ENCODE measurements at regions not wholly inside any gene's neighbourhood (a gene's known extent, or its start where the extent isn't known, plus 50 kb on each side); places are given as distances from the start of the nearest gene placed in this dataset.

DNA sequence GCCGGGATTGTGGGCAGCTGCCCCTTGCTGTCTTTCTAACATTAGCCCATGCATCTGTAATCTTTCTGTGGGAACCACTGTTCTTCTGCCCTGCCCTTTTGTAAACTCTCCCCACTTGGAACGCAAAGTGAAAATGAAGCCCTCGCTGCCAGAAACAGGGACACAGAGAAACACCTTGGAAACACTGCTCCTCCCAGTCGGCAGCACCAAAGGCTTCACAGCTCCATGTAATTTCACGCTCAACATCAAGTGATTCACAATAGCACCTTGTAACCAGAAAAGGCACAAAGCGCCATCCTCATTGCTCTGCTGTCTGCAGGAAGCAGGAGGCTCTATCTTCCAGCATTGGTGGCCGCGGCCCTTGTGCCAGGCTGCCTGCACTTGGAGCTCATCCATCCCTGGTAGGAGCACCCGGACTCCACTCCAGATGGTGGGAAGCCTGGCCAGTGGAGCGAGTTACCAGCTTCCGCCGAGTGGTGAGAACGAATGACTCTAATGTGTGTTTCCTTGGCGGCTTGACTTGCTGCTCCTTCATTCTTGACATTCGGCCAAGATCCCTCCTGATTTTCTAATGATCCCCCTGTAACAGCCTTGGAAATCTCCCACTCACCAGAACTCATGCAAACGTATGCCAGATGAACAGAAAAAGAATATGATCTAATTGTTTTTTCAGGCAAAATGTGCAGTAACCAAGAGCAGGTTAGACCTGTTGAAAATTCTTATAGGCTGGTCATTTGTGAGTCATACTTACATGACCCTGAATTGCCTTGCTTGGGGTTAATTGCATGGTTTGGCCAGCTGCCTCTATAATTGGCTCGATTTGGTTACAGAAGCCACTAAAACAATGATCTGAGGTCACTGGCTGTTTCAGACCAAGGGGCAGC lies 169.1 kb upstream of the CDYL start:
- H3K4me3 ChIP-seq = no peak overlapping the region
- intact Hi-C loops (cut with micrococcal nuclease) = no loop called here

DNA sequence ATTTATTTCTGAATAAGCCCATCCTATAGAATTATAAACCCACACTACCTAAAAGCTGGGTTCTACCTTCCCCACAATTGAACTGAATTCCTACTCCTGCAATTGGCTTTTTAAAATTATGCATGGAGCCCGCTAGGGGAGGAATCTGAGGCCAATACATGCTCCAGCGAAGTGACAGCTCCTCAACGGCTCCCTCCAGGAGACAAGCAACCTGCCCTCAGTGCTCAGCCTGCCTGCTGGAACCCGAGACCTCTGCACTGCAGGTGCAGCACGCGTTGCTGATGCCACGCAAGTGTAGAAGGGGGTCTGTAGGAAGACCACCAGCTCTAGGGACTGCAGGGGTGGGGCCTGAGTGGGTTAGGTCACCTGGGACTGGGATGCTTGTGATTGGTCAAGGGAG lies 170.2 kb upstream of the CDYL start:
- Histone ChIP-seq H3K4me1 (peaks cover 21% of the 10 kb centered on the region), H3K36me3 (no peaks in the 10 kb centered on the region), H3K9me3 (replicated peaks) (no peaks in the 10 kb centered on the region), H3K27me3 (ENCODE audit: low read depth) (no peaks in the 10 kb centered on the region), H3K4me3 (no peak overlapping the region), H3K27ac (replicated peaks) (no peak overlapping the region)
- TF ChIP-seq, protein P1, sequence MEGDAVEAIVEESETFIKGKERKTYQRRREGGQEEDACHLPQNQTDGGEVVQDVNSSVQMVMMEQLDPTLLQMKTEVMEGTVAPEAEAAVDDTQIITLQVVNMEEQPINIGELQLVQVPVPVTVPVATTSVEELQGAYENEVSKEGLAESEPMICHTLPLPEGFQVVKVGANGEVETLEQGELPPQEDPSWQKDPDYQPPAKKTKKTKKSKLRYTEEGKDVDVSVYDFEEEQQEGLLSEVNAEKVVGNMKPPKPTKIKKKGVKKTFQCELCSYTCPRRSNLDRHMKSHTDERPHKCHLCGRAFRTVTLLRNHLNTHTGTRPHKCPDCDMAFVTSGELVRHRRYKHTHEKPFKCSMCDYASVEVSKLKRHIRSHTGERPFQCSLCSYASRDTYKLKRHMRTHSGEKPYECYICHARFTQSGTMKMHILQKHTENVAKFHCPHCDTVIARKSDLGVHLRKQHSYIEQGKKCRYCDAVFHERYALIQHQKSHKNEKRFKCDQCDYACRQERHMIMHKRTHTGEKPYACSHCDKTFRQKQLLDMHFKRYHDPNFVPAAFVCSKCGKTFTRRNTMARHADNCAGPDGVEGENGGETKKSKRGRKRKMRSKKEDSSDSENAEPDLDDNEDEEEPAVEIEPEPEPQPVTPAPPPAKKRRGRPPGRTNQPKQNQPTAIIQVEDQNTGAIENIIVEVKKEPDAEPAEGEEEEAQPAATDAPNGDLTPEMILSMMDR (IDR thresholded peaks at IDR 0.05; ENCODE audit: borderline replicate concordance) = no peak
- intact Hi-C loops (cut with micrococcal nuclease) = no loop called here
- no peak for DNase-seq

More for the DNA sequence above, 169.1 kb upstream of the CDYL start:
- Histone ChIP-seq H3K27ac (replicated peaks) (no peak overlapping the region), H3K9me3 (replicated peaks) (no peaks in the 10 kb centered on the region), H3K4me1 (peaks cover 30% of the 10 kb centered on the region), H3K36me3 (no peaks in the 10 kb centered on the region), H3K27me3 (ENCODE audit: low read depth) (no peaks in the 10 kb centered on the region)
- no peak for DNase-seq
- TF ChIP-seq, protein P1 (IDR thresholded peaks at IDR 0.05; ENCODE audit: borderline replicate concordance) = no peak

DNA sequence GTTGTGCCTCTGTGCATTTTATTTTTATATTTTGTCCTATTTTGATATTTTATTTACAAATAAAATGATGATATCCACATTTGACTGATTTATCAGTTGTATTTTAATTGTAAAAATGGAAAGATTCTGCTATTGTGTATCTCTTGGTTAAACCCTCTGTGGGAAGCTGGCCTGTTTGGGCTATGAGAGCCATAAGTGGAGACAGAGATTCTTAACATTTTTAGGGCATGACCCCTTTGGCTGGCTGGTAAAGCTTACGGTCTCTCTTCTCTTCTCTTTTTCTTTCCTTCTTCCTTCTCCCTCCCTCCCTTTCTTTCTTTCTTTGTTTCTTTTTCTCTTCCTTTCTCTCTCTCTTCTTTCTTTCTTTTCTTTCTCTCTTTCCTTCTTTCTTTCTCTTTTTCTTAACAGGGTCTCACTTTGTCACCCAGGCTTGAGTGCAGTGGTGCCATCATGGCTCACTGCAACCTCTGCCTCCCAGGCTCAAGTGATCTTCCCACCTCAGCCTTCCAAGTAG lies 172.3 kb upstream of the CDYL start:
- Histone ChIP-seq H3K4me1 (peaks cover 12% of the 10 kb centered on the region), H3K27ac (replicated peaks) (no peak overlapping the region), H3K27me3 (ENCODE audit: low read depth) (no peaks in the 10 kb centered on the region), H3K4me3 (no peak overlapping the region), H3K9me3 (replicated peaks) (no peaks in the 10 kb centered on the region), H3K36me3 (no peaks in the 10 kb centered on the region)
- intact Hi-C loops (cut with micrococcal nuclease) = no loop called here
- no peak for DNase-seq
- TF ChIP-seq, protein P1 (IDR thresholded peaks at IDR 0.05; ENCODE audit: borderline replicate concordance) = no peak

DNA sequence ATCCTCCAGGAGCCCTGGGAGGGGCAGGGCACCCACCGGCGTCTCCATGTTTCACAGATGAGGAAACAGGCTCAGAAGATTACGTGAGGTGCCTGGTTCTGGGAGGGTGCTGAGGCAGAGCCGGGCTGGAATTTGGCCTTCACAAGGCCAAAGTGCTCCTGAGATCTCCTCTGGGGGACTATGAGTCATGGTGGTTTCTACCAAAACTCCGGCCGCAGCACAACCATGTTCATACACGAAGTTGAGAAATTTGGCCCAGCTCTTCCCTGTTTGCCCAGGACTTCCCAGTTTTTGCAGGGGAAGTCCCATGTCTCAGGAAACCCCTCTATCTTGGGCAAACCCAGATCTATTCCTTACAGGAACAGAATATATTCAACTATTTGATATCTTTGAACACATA lies 172.9 kb upstream of the CDYL start:
- no peaks in the 10 kb centered on the region for H3K27me3 ChIP-seq (ENCODE audit: low read depth)
- intact Hi-C loops (cut with micrococcal nuclease) = no loop called here
- no peak overlapping the region for H3K4me3 ChIP-seq
- H3K36me3 ChIP-seq = no peaks in the 10 kb centered on the region
- peak; percentile 35 for DNase-seq
- TF ChIP-seq, protein P1 (IDR thresholded peaks at IDR 0.05; ENCODE audit: borderline replicate concordance) = no peak
- H3K9me3 ChIP-seq (replicated peaks) = no peaks in the 10 kb centered on the region
- peaks cover 12% of the 10 kb centered on the region for H3K4me1 ChIP-seq
- H3K27ac ChIP-seq (replicated peaks) = no peak overlapping the region

DNA sequence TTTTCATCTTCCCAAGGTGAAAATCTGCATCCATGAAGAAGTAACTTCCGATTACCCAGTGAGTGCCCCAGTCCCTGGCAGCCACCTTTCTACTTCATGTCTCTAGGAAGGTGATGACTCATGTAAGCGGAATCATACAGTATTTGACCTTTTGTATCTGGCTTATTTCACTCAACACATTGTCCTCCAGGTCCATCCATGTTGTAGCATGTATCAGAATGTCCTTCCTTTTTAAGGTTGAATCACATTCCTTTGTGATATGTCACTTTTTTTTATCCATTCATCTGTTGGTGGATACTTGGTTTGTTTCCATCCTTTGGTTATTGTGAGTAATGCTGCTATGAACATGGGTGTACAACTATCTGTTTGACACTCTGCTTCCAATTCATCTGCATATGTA lies 176.3 kb upstream of the CDYL start:
- Histone ChIP-seq H3K4me1 (peaks cover 3% of the 10 kb centered on the region), H3K4me3 (no peak overlapping the region), H3K36me3 (no peaks in the 10 kb centered on the region), H3K27ac (replicated peaks) (no peak overlapping the region), H3K9me3 (replicated peaks) (no peaks in the 10 kb centered on the region), H3K27me3 (ENCODE audit: low read depth) (no peaks in the 10 kb centered on the region)
- TF ChIP-seq, protein P1 (IDR thresholded peaks at IDR 0.05; ENCODE audit: borderline replicate concordance) = no peak
- DNase-seq = no peak
- intact Hi-C loops (cut with micrococcal nuclease) = no loop called here
